HuH-7 (cell line): ENCODE measurements at regions not wholly inside any gene's neighbourhood (a gene's known extent, or its start where the extent isn't known, plus 50 kb on each side); places are given as distances from the start of the nearest gene placed in this dataset.
A peak's percentile ranks its signal among the peaks of the same experiment; 100 is the strongest.

Experiments
- DNase-seq: peaks from one replicate; pipeline ENCODE4 v3.0.0; 2011; ENCODE audit warnings: low spot score

- peak; percentile 70 for DNase-seq
Measured at GRCh38 chr9:96087669-96088299, 212.3 kb downstream of the ERCC6L2 start.

GRCh38 chr9:96086936-96087571, 211.6 kb downstream of the ERCC6L2 start:
- peak; percentile 33 for DNase-seq

GRCh38 chr9:96085491-96086143, 210.1 kb downstream of the ERCC6L2 start:
- no peak for DNase-seq

- DNase-seq: no peak
Measured at GRCh38 chr9:96084331-96084734, 208.8 kb downstream of the ERCC6L2 start.

GRCh38 chr9:96082516-96083232, 207.2 kb downstream of the ERCC6L2 start:
- DNase-seq: no peak

- DNase-seq: no peak
Measured at GRCh38 chr9:96080364-96080763, 204.9 kb downstream of the ERCC6L2 start.

GRCh38 chr9:96079779-96080178, 204.3 kb downstream of the ERCC6L2 start:
- DNase-seq: no peak

GRCh38 chr9:96078897-96079490, 203.5 kb downstream of the ERCC6L2 start:
- DNase-seq: no peak

- no peak for DNase-seq
Measured at GRCh38 chr9:96075757-96076156, 200.3 kb downstream of the ERCC6L2 start.

GRCh38 chr9:96075111-96075510, 199.6 kb downstream of the ERCC6L2 start:
- DNase-seq: no peak

- no peak for DNase-seq
Measured at GRCh38 chr9:96073531-96074480, 198.3 kb downstream of the ERCC6L2 start.

- DNase-seq: no peak
Measured at GRCh38 chr9:96072930-96073329, 197.4 kb downstream of the ERCC6L2 start.

GRCh38 chr9:96071815-96072124, 196.3 kb downstream of the ERCC6L2 start:
- DNase-seq: no peak

GRCh38 chr9:96071076-96071814, 195.8 kb downstream of the ERCC6L2 start:
- DNase-seq: peak; percentile 82

- DNase-seq: no peak
Measured at GRCh38 chr9:96069629-96070220, 194.2 kb downstream of the ERCC6L2 start.

- no peak for DNase-seq
Measured at GRCh38 chr9:96068511-96068910, 193.0 kb downstream of the ERCC6L2 start.

GRCh38 chr9:96067600-96067999, 192.1 kb downstream of the ERCC6L2 start:
- DNase-seq: peak; percentile 39

GRCh38 chr9:96067004-96067403, 191.5 kb downstream of the ERCC6L2 start:
- no peak for DNase-seq

GRCh38 chr9:96065482-96066251, 190.2 kb downstream of the ERCC6L2 start:
- no peak for DNase-seq
